Body of pancreas (tissue), 4 donors: ENCODE measurements at regions not wholly inside any gene's neighbourhood (a gene's known extent, or its start where the extent isn't known, plus 50 kb on each side); places are given as distances from the start of the nearest gene placed in this dataset.

Experiments
- ATAC-seq: fragments of 150-250 bp; one replicate; pipeline ENCODE4 v1.9.1; 2016
- DNase-seq, 4 donors: peaks; one replicate each; pipeline ENCODE4 v3.0.0-alpha.2; 2019
- H3K27ac ChIP-seq, 4 donors: fragments of 200-600 bp; sonication (generic); 1 replicate in 3 of 4; 2 replicates in 1 of 4; pipeline versions ENCODE4 v1.5.1 to v1.6.1; 2016 to 2019; ENCODE audit warnings: mild to moderate bottlenecking in 1 of 4, mixed read lengths in 1 of 4, moderate library complexity in 1 of 4
- H3K27me3 ChIP-seq, 2 donors: fragments of 200-600 bp; sonication (generic); one replicate each; pipeline ENCODE4 v1.6.0; 2016; ENCODE audit warnings: mild to moderate bottlenecking in 1 of 2
- H3K36me3 ChIP-seq, 2 donors: fragments of 200-600 bp; sonication (generic); replicated peaks in 1 of 2; 2 replicates each; pipeline ENCODE4 v1.5.1; 2016; ENCODE audit warnings: low read depth in 2 of 2; ENCODE audit not compliant: insufficient read depth in 1 of 2
- H3K4me1 ChIP-seq: fragments of 200-600 bp; sonication (generic); one replicate; pipeline ENCODE4 v1.6.0; 2016
- H3K4me3 ChIP-seq, 2 donors: fragments of 200-600 bp; sonication (generic); 1 replicate in 1 of 2; 2 replicates in 1 of 2; pipeline ENCODE4 v1.5.1; 2016 to 2019
- H3K9me3 ChIP-seq, 3 donors: fragments of 200-600 bp; sonication (generic); 1 replicate in 2 of 3; 2 replicates in 1 of 3; pipeline ENCODE4 v1.5.1; 2016
- POLR2A ChIP-seq, 3 donors: fragments of 450-650 bp; IDR thresholded peaks; one replicate each; pipeline ENCODE4 v1.6.1; 2016; ENCODE audit warnings: antibody characterized with exemption in 3 of 3, mild to moderate bottlenecking in 2 of 3
- WGBS, 2 donors: methylation state at CpG; one replicate each; pipeline ENCODE4 v1.1.5; 2017; 5-methylcytosine and 5-hydroxymethylcytosine counted together
- intact Hi-C: fragments of 100-400 bp; cut with DNase I; formaldehyde crosslinking; loops from one replicate; pipeline ENCODE4 v1.15.1; 2023
- TF ChIP-seq, protein P1 (sequence below), 7 experiments: fragments of 450-650 bp in 4 of 7; fragments of 200-600 bp in 3 of 7; sonication (generic) in 3 of 7; IDR thresholded peaks; one replicate each; pipeline ENCODE4 v1.5.1; 2016 to 2019; ENCODE audit warnings: antibody characterized with exemption in 7 of 7

GRCh38 chr6:62746161-62746560 is 460.1 kb upstream of the KHDRBS2 start:
- intact Hi-C loops, result no loop called here
- Histone ChIP-seq H3K4me1 (no peaks in the 10 kb centered on the region), H3K4me3 (no peak overlapping the region), H3K27ac (no peak overlapping the region), H3K36me3 (no peaks in the 10 kb centered on the region), H3K9me3 (no peaks in the 10 kb centered on the region), H3K27me3 (no peaks in the 10 kb centered on the region)
- DNase-seq (no peak), ATAC-seq (no peak)
- TF ChIP-seq POLR2A (IDR thresholded peaks at IDR 0.05), result no peak
- TF ChIP-seq, protein P1, sequence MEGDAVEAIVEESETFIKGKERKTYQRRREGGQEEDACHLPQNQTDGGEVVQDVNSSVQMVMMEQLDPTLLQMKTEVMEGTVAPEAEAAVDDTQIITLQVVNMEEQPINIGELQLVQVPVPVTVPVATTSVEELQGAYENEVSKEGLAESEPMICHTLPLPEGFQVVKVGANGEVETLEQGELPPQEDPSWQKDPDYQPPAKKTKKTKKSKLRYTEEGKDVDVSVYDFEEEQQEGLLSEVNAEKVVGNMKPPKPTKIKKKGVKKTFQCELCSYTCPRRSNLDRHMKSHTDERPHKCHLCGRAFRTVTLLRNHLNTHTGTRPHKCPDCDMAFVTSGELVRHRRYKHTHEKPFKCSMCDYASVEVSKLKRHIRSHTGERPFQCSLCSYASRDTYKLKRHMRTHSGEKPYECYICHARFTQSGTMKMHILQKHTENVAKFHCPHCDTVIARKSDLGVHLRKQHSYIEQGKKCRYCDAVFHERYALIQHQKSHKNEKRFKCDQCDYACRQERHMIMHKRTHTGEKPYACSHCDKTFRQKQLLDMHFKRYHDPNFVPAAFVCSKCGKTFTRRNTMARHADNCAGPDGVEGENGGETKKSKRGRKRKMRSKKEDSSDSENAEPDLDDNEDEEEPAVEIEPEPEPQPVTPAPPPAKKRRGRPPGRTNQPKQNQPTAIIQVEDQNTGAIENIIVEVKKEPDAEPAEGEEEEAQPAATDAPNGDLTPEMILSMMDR (IDR thresholded peaks at IDR 0.05), result no peak

DNA sequence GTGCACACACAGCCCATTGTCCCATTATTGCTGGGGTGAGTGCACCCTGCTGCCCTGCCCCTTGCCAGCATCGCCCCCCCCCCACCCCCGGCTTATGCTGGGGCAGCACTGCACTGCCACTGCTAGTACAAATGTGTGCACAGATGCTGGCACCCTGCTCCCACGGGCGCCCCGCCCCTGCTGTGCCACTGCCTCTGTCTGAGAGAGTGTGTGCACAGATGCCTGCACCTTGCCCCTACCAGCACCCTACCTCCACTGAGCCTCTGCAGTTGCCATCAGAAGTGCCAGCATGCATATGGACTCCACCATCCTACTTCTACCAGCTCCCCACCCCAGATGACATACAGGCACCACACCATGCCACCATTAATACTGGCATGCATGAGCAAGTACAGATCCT is 454.6 kb upstream of the KHDRBS2 start:
- H3K4me3 ChIP-seq, result no peak overlapping the region
- no peaks in the 10 kb centered on the region for H3K36me3 ChIP-seq
- no peak overlapping the region for H3K27ac ChIP-seq
- intact Hi-C loops, result no loop called here
- 72 to 93% methylated on average over 3 to 4 of the region's 5 CpGs for WGBS, 2 donors
- DNase-seq (no peak), ATAC-seq (no peak)
- TF ChIP-seq POLR2A (IDR thresholded peaks at IDR 0.05), result no peak
- no peaks in the 10 kb centered on the region for H3K4me1 ChIP-seq
- no peaks in the 10 kb centered on the region for H3K27me3 ChIP-seq
- no peaks in the 10 kb centered on the region for H3K9me3 ChIP-seq

GRCh38 chr6:62740171-62740570 is 454.1 kb upstream of the KHDRBS2 start:
- H3K9me3 ChIP-seq, result no peaks in the 10 kb centered on the region
- no peak for TF ChIP-seq POLR2A (IDR thresholded peaks at IDR 0.05)
- TF ChIP-seq, protein P1 (IDR thresholded peaks at IDR 0.05), result no peak
- no peaks in the 10 kb centered on the region for H3K27me3 ChIP-seq
- H3K4me3 ChIP-seq, result no peak overlapping the region
- 31 to 33% methylated on average over 1 to 2 of the region's 2 CpGs for WGBS, 2 donors
- H3K36me3 ChIP-seq, result no peaks in the 10 kb centered on the region
- DNase-seq, result no peak
- ATAC-seq, result no peak
- no peak overlapping the region for H3K27ac ChIP-seq
- H3K4me1 ChIP-seq, result no peaks in the 10 kb centered on the region
- intact Hi-C loops, result no loop called here

- H3K36me3 ChIP-seq, result no peaks in the 10 kb centered on the region
- DNase-seq (no peak), ATAC-seq (no peak)
- no peaks in the 10 kb centered on the region for H3K9me3 ChIP-seq
- intact Hi-C loops, result no loop called here
- no peaks in the 10 kb centered on the region for H3K27me3 ChIP-seq
- no peaks in the 10 kb centered on the region for H3K4me1 ChIP-seq
- 54 to 63% methylated on average over 2 of the region's 2 CpGs for WGBS, 2 donors
- no peak overlapping the region for H3K4me3 ChIP-seq
- TF ChIP-seq, protein P1 (IDR thresholded peaks at IDR 0.05), result no peak
- no peak for TF ChIP-seq POLR2A (IDR thresholded peaks at IDR 0.05)
- H3K27ac ChIP-seq, result no peak overlapping the region
Observed at GRCh38 chr6:62737792-62738191, 451.8 kb upstream of the KHDRBS2 start.

- H3K9me3 ChIP-seq, result no peaks in the 10 kb centered on the region
- no peaks in the 10 kb centered on the region for H3K36me3 ChIP-seq
- WGBS, 2 donors, result 50 to 52% methylated on average over 2 of the region's 2 CpGs
- DNase-seq (no peak), ATAC-seq (no peak)
- no peak for TF ChIP-seq POLR2A (IDR thresholded peaks at IDR 0.05)
- TF ChIP-seq, protein P1 (IDR thresholded peaks at IDR 0.05), result no peak
- H3K27ac ChIP-seq, result no peak overlapping the region
- intact Hi-C loops, result no loop called here
- no peaks in the 10 kb centered on the region for H3K4me1 ChIP-seq
- no peak overlapping the region for H3K4me3 ChIP-seq
- H3K27me3 ChIP-seq, result no peaks in the 10 kb centered on the region
Observed at GRCh38 chr6:62721408-62721807, 435.4 kb upstream of the KHDRBS2 start.
